ENCODE measurements at regions not wholly inside any gene's neighbourhood (a gene's known extent, or its start where the extent isn't known, plus 50 kb on each side); places are given as distances from the start of the nearest gene placed in this dataset.

- TF ChIP-seq ZFP3 (CRISPR knock-in tag; IDR thresholded peaks at IDR 0.05), result no peak
- no peak for TF ChIP-seq SNAI2 (CRISPR knock-in tag; IDR thresholded peaks at IDR 0.05)
- TF ChIP-seq TOX (CRISPR knock-in tag; IDR thresholded peaks at IDR 0.05; ENCODE audit: borderline replicate concordance), result no peak
- TF ChIP-seq, protein P1, sequence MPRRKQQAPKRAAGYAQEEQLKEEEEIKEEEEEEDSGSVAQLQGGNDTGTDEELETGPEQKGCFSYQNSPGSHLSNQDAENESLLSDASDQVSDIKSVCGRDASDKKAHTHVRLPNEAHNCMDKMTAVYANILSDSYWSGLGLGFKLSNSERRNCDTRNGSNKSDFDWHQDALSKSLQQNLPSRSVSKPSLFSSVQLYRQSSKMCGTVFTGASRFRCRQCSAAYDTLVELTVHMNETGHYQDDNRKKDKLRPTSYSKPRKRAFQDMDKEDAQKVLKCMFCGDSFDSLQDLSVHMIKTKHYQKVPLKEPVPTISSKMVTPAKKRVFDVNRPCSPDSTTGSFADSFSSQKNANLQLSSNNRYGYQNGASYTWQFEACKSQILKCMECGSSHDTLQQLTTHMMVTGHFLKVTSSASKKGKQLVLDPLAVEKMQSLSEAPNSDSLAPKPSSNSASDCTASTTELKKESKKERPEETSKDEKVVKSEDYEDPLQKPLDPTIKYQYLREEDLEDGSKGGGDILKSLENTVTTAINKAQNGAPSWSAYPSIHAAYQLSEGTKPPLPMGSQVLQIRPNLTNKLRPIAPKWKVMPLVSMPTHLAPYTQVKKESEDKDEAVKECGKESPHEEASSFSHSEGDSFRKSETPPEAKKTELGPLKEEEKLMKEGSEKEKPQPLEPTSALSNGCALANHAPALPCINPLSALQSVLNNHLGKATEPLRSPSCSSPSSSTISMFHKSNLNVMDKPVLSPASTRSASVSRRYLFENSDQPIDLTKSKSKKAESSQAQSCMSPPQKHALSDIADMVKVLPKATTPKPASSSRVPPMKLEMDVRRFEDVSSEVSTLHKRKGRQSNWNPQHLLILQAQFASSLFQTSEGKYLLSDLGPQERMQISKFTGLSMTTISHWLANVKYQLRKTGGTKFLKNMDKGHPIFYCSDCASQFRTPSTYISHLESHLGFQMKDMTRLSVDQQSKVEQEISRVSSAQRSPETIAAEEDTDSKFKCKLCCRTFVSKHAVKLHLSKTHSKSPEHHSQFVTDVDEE (CRISPR knock-in tag; IDR thresholded peaks at IDR 0.05), result no peak
- no peak for TF ChIP-seq PATZ1 (CRISPR knock-in tag; IDR thresholded peaks at IDR 0.05; ENCODE audit: borderline replicate concordance)
- no peak for TF ChIP-seq ISL1 (CRISPR knock-in tag; IDR thresholded peaks at IDR 0.05)
These were observed 657.9 kb downstream of the TAF11L14 start for GRCh38 chr5:18292146-18292545.
